Type B pancreatic cell (in vitro differentiated cells): ENCODE measurements at regions not wholly inside any gene's neighbourhood (a gene's known extent, or its start where the extent isn't known, plus 50 kb on each side); places are given as distances from the start of the nearest gene placed in this dataset.
"Not testable (repeated sequence)": the region's sequence is repeated elsewhere in the genome, so short reads cannot be mapped to it uniquely, and the experiment has no call there.

Experiments
- DNase-seq: peaks from one replicate; pipeline ENCODE4 v3.0.0; 2021; ENCODE audit warnings: mixed read lengths; ENCODE audit not compliant: unreplicated experiment; ENCODE audit errors: extremely low spot score
- H3K27ac Mint-ChIP-seq: 2 replicates; pipeline ENCODE4 v1.8.0; 2021; ENCODE audit warnings: mild to moderate bottlenecking, mixed read lengths
- H3K27me3 Mint-ChIP-seq: 2 replicates; pipeline ENCODE4 v1.8.0; 2021; ENCODE audit warnings: mixed read lengths
- H3K36me3 Mint-ChIP-seq: 2 replicates; pipeline ENCODE4 v1.8.0; 2021; ENCODE audit warnings: mixed read lengths
- H3K4me1 Mint-ChIP-seq: one replicate; pipeline ENCODE4 v1.8.0; 2021; ENCODE audit warnings: mixed read lengths; ENCODE audit not compliant: unreplicated experiment
- H3K4me3 Mint-ChIP-seq: 2 replicates; pipeline ENCODE4 v1.8.0; 2021; ENCODE audit warnings: mild to moderate bottlenecking, mixed read lengths
- H3K9me3 Mint-ChIP-seq: 2 replicates; pipeline ENCODE4 v1.8.0; 2021; ENCODE audit warnings: mixed read lengths
- TF ChIP-seq, protein P1 (sequence below): fragments of 200-600 bp; sonication (generic); conservative IDR thresholded peaks from 2 replicates; pipeline ENCODE4 v1.5.0; 2021; ENCODE audit warnings: antibody characterized with exemption, mild to moderate bottlenecking

DNA sequence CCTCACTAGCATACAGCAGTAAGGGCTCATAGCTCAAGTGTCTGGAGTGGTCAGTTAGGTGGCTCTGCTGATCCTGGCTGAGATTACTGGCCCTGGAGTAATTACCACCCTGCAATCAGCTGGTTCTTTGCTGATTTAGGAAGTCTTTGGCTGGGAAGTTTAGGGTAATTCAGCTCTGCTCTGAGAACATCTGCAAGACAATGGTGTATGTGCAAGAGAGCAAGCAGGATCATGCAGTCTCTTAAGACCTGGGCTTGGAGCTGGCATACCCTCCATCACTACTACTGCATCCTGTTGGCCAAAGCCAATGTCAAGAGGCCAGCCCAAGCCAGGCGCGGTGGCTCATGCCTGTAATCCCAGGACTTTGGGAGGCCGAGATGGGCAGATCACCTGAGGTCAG is 159.0 kb downstream of the NDUFA12 start:
- Mint-ChIP-seq H3K4me3 (no peak overlapping the region), H3K36me3 (no peaks in the 10 kb centered on the region), H3K27me3 (peaks cover 6% of the 10 kb centered on the region), H3K9me3 (no peaks in the 10 kb centered on the region), H3K4me1 (no peaks in the 10 kb centered on the region), H3K27ac (no peak overlapping the region)
- DNase-seq: no peak
- TF ChIP-seq, protein P1, sequence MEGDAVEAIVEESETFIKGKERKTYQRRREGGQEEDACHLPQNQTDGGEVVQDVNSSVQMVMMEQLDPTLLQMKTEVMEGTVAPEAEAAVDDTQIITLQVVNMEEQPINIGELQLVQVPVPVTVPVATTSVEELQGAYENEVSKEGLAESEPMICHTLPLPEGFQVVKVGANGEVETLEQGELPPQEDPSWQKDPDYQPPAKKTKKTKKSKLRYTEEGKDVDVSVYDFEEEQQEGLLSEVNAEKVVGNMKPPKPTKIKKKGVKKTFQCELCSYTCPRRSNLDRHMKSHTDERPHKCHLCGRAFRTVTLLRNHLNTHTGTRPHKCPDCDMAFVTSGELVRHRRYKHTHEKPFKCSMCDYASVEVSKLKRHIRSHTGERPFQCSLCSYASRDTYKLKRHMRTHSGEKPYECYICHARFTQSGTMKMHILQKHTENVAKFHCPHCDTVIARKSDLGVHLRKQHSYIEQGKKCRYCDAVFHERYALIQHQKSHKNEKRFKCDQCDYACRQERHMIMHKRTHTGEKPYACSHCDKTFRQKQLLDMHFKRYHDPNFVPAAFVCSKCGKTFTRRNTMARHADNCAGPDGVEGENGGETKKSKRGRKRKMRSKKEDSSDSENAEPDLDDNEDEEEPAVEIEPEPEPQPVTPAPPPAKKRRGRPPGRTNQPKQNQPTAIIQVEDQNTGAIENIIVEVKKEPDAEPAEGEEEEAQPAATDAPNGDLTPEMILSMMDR: no peak

DNA sequence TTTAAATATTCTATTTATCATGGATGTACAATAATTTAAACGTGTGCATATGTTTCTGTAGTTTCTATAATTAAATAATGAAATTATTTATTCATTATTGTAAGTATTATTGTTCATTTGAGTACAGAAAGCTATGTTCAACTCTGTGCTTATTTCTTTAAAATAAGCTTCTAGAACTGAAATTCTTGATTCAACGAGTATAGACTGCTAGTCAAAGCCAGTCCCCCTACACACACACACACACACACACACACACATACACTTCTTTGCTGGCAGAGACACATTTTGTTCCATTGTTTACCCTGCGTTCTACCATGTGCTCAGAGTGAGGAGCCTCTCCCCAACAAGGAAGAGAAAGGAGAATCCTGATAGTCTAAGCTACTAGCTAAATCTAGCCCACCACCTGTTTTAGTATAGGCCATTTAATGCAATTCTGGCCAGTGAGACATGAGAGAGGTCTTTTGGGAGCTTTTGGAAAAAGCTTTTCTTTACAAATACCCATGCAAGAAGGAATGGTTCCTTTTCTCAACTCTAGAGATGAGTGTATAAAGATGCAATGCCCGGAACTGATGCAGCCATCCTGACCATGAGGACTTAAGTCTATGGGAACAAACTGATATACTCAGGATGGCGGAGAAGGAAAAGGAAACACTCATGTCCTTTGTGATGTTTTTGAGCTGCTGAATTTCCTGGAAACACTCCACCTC is 161.4 kb downstream of the NDUFA12 start:
- H3K4me1 Mint-ChIP-seq: no peaks in the 10 kb centered on the region
- H3K27ac Mint-ChIP-seq: no peak overlapping the region
- H3K36me3 Mint-ChIP-seq: no peaks in the 10 kb centered on the region
- TF ChIP-seq, protein P1: no peak
- peaks cover 3% of the 10 kb centered on the region for H3K27me3 Mint-ChIP-seq
- H3K4me3 Mint-ChIP-seq: no peak overlapping the region
- peaks cover 4% of the 10 kb centered on the region for H3K9me3 Mint-ChIP-seq
- DNase-seq: no peak

DNA sequence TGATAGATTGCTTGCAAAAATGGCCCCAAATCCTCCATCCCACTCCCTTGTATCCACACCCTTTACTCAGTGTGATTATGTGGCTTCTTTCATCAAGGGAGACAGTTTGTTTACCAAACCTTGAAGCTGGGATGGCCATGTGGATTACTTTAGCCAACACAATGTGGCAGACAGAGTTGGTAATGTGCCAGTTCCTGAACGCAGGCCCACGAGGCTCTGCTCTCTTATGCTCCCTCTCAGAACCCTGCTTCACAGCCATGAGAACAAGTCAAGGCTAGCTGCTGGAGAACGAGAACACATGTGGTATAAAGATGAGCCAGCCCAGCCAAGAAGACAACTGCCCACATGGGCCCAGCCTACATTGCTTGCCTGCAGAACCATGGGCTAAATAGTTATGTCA is 162.3 kb downstream of the NDUFA12 start:
- Mint-ChIP-seq H3K9me3 (peaks cover 4% of the 10 kb centered on the region), H3K4me3 (no peak overlapping the region), H3K4me1 (no peaks in the 10 kb centered on the region), H3K27ac (no peak overlapping the region), H3K27me3 (peaks cover 3% of the 10 kb centered on the region), H3K36me3 (no peaks in the 10 kb centered on the region)
- no peak for DNase-seq
- TF ChIP-seq, protein P1: no peak

DNA sequence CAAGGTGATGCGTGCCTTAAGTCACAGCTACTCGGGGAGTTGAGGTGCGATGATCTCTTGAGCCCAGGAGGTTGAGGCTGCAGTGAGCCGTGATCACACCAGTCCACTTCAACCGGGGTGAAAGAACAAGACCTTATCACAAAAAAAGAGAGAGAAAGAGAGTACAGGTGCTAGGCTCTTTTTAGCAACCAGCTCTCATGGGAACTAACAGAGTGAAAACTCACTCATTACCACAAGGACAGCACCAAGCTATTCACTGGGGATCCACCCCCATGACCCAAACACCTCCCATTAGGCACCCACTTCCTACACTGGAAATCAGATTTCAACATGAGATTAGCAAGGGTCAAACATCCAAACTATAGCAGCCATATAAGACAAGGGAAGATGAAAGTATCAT is 164.2 kb downstream of the NDUFA12 start:
- no peaks in the 10 kb centered on the region for H3K27me3 Mint-ChIP-seq
- no peak overlapping the region for H3K4me3 Mint-ChIP-seq
- DNase-seq: no peak
- no peak overlapping the region for H3K27ac Mint-ChIP-seq
- no peaks in the 10 kb centered on the region for H3K4me1 Mint-ChIP-seq
- TF ChIP-seq, protein P1: no peak
- H3K36me3 Mint-ChIP-seq: no peaks in the 10 kb centered on the region
- H3K9me3 Mint-ChIP-seq: peaks cover 4% of the 10 kb centered on the region

DNA sequence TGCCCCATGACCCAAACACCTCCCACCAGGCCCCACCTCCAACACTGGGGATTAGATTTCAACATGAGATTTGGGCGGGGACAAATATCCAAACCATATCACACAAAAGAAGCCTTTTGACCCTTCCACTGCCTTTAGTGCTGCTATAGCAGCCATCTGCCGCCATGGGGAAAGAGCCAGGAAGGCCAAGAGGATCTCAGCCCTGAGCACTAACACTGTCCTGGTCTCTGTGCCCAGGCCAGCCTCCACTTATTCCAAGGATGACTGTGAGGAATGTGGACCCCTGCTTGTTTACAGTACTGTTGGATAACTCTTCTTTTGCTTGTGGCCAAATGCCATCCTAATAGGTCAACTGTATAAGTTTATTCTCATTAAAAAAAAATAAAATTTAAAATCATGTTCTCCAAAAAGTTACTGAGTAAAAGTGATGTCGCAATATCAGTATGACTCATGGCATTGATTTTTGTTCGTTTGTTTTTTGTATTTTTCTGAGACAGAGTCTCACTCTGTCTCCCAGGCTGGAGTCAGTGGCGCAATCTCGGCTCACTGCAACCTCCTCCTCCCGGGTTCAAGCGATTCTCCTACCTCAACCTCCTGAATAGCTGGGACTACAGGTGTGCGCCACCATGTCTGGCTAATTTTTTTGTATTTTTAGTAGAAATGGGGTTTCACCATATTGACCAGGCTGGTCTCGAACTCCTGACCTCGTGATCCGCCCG is 166.4 kb downstream of the NDUFA12 start:
- peaks cover 16% of the 10 kb centered on the region for H3K4me1 Mint-ChIP-seq

GRCh38 chr12:94834036-94834625 is 169.4 kb downstream of the NDUFA12 start:
- H3K9me3 Mint-ChIP-seq: peaks cover 7% of the 10 kb centered on the region
- TF ChIP-seq, protein P1: no peak
- no peaks in the 10 kb centered on the region for H3K36me3 Mint-ChIP-seq
- peaks cover 18% of the 10 kb centered on the region for H3K4me1 Mint-ChIP-seq
- DNase-seq: no peak
- H3K27me3 Mint-ChIP-seq: peaks cover 3% of the 10 kb centered on the region
- H3K4me3 Mint-ChIP-seq: no peak overlapping the region
- H3K27ac Mint-ChIP-seq: no peak overlapping the region

More for the DNA sequence above, 166.4 kb downstream of the NDUFA12 start:
- DNase-seq, H3K27me3 Mint-ChIP-seq, H3K4me3 Mint-ChIP-seq, H3K9me3 Mint-ChIP-seq, H3K36me3 Mint-ChIP-seq, H3K27ac Mint-ChIP-seq: not testable (repeated sequence)
